Stimulated activated CD4-positive, alpha-beta T cell treated with anti-CD3 and anti-CD28 coated beads, Interleukin-1b, Interleukin-23, amount 100 ng/mL, for 48 hours (primary cell): ENCODE measurements at regions not wholly inside any gene's neighbourhood (a gene's known extent, or its start where the extent isn't known, plus 50 kb on each side); places are given as distances from the start of the nearest gene placed in this dataset.
A peak's percentile ranks its signal among the peaks of the same experiment; 100 is the strongest.

ENCODE experiments used
- DNase-seq: peaks from one replicate; pipeline ENCODE4 v3.0.0-alpha.2; 2020

DNA sequence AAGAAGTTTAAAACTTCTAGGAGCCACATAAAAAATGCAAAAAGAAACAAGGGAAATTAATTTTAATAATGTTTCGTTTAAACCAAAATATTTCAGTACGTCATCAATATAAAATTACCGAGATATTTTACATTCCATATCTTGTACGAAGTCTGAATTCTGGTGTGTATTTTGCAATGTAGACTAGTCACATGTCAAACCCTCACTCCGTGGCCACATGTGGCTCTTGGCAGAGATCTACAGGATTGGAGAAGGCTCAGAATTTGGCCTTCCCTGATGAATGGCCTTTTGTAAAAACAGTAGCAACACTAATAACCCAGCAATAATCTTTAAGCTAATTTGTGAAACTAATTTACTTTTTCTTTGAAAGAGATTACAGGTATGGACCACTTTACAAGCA, 217.1 kb downstream of the PRL start:
- no peak for DNase-seq

DNA sequence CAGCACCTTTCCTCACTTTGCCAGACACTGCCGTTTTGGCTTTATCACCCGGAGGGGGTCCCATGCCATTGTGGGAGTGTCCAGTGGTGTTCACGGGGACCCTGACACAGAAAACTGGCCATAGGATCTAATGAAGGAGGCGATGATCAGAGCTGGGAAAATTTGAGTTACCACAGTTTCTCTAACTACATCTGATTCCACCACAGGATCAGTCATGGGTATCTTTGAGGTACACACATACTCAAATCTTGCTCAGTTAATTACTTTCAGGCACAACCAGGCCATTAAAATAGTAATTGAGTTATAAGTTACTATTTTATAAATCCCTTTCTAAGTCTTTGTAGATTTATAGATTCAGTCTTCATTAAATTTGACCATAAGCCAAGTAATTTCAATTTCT, 215.1 kb downstream of the PRL start:
- DNase-seq, result no peak

DNA sequence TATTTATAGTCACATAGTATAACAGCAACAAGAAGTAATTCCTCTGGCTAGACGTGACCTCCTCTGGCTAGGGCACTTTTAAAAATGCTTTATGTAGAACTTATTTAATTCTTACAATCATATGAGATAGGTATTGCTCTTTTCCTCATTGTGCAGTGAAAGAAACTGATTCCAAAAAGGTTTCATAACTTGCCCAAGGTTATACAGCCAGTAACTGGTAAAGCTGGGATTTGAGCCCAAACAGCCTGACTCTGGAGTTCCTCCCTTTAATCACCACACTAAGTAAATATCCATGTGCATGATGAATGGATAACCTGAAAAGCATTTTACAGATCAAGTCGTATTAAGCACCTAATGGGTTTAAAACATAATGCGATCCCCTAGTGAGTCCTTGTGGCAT, 214.6 kb downstream of the PRL start:
- no peak for DNase-seq

DNA sequence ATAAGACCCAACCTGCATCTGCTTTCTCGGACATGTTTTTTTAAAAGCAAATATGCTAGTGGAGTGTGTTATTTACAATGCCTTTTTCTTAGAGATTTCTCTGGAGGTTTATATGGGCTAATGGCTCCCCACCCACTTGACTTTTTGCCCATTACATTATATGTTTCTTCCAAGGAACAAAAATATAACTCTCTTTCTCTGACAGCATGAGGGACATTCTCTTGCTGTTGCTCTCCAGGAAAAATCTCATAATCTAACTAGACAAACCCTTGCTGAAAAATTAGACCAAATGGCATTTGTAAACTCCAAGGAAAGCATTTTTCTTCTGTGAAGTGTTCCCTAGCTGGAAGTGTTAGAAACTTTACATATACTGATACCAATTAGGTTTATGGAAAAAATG, 213.7 kb downstream of the PRL start:
- DNase-seq, result no peak

DNA sequence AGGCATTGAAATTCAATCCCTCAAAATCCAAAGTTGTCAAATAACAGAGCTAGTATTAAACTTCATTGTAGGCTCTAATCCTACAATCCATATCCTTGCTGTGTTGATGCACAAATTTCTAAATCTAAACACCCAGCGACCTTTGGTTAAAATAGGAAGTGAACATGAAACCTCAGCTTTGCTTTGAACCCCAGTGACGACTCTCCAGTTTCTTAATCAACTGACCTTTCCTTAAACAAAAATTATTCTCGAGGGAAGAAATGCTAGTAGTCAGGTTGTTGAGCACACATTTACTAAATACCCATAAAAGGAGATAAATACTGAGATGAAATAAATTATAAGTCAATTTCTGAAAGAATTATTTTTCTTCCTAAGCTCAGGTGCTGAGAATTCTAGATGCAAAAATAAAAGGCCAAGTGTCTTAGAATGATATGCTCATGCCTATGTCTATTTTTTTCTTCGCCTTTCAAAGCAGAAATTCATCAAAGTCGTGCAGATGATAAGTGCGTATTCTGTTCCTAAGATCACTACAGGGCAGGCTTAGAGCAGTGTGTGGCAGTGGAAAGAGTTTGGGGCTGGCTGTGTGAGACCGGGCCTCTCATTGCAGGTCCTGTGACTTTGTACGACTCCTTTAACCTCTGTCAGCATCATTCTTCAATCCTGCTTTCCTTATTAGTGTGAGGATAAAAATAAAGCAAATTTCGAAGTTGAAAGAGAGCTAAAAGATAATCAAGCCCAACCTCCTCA, 208.7 kb downstream of the PRL start:
- DNase-seq, result no peak

DNA sequence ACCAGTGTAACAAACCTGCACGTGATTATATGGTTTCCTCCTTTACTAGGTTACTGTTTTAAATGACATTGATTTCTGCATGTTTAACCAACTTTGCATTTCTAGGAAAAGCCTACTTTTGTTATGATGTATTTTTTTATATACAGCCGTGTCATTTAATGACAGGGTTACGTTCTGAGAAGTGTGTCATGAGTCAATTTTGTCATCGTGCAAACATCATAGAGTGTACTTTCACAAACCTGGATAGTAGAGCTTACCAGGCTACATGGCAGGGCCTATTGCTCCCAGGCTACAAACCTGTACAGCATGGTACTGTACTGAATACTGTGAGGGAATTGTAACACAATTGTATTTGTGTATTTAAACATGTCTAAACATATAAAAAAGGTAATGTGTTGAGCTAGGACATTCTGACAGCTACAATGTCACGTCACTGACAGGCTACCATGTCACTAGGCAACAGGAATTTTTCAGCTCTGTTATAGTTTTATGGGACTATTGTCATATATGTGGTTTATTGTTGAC, 205.3 kb downstream of the PRL start:
- no peak for DNase-seq

DNA sequence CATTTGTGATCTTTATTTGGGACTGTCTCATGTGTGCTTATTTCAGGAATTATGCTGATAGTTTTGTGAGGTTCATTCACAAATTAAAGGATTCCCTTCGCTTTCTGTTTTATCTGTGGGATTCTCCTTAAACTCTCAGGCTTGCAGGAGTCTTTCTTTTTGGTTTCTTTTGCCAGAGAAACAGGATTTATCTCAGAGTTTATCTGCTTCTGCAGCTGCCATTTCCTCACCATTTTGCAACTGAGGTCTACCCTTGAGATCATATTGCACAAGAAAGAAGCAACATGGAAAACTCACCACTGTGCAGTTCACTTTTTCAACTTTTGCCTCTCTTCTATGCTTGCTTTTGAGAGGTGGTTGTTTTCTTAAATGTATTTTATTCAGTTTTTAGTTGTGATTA, 201.0 kb downstream of the PRL start:
- DNase-seq, result no peak

DNA sequence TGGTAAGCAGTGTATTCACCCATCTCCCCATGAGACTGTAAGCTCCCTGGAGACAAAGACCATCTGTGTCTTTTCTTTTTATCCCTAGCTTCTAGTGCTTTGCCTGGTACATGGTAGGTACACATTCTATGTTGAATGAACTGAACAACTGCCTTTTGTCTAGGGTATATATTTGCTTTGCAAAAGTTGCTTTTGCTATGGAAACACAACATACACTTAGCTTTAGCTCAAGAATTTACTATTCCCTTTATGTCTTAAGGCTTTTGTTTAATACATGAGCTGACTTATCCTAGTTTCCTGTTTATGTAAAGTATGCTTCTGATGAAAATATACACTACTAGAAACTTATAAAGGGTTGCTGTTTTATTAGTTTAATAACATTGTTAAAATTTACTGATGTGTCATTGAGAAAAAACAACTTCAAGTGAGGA, 198.2 kb downstream of the PRL start:
- no peak for DNase-seq

DNA sequence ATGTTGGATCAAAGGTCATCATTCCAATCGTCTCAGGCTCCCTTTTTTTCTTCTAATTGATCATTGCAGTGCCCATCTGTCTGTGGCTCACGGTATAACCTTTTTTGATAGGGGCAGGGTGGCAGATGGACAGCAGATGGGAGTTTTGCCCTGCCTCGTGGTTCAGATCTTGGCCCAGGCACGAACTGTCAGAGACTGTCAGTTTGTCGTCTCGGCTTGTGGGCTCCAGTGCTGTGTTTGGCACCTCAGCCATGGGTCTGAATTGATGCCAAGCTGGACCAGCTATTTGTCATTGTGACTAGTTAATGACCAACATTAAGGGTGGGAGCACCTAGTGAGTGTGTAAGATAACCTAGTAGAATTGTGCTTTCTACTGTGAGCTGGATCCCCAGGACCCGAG, 197.6 kb downstream of the PRL start:
- DNase-seq, result no peak

DNA sequence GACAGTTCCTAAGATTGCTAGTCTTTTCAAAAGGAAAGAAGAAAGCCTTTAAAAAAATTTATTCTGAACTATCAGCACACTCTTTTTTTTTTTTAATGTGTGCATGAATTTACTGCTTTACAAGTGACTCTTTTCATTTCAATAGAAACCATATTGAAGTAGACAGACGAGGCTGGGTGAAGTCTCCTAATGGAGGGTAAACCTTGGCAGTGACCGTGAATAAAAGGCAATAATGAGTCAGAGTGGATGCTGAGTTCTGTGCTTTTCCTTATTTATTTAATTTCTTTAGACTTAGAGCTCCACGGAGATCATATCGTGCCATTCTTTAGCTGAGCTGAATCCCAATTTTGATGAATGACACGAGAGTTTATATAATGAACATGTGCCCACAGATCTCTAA, 196.9 kb downstream of the PRL start:
- DNase-seq, result no peak

DNA sequence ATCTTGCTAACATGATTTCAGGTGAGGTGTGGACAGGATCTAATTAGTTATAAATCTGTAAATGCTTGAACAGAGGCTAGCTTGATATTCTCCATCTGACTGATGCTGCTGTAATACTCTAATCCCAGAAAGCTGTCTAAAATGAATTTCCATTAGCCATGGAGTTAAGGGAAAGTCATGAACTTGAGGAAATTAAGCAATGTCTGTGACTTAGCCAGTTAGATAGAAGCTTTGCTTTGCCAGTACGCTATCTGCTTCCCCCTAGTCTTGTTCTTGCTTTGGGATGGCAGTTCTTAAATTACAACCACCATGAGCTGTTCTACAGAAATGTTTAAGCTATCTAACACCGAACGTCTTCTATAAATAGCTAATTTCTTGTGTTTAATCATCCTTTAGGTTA, 195.7 kb downstream of the PRL start:
- no peak for DNase-seq

DNA sequence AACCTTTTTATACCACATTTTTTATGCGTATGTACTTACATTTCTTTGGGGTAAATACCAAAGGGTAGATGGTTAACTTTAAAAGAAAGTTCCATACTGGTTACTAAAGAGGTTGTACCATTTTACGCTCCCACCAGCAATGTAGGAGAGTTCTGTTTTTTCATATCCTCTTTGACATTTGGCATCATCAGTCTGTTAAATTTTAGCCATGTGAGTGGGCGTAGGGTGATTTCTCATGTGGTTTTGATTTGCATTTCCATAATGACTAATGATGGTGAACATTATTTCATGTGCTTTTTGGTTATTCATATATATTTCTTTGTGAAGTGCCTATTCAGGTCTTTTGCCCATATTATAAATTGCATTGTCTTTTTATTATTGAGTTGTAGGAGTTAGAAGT, 194.2 kb downstream of the PRL start:
- DNase-seq, result peak; percentile 9

DNA sequence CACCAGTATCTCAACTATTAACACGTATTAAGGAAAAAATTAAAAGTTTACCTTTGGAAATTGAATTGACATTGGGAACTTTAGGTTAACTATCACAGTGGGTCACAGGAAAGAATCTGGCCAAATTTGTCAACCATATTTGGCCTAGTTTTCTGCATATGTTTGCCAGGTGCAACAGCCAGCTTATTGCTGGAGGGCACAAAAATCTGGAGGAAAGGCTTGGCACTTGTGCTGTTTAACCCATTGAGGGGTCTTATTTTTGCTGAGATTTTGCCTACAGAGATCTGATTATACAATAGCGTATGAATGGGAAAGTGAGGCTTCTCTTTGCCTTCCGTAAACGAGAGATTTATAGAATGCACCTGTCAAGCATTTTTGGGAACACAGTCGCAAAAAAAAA, 190.4 kb downstream of the PRL start:
- no peak for DNase-seq

DNA sequence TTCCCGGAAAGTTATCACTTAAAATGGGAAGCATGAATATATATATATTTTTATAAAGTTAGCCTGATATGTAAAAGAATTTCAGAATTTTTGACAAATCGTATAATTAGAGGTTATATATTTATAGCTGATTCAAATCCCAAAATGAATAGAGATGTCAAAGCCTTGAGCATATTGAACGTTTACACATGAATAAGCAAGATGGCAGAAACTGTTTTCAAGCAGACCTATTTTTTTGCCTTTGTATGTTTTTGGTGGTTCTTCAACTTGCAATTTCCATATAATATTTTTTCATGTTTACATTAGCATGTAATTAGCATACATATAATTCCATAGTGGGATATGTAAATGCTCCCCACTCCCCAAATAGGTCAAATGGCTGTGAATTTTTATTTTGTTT, 189.9 kb downstream of the PRL start:
- DNase-seq, result no peak

DNA sequence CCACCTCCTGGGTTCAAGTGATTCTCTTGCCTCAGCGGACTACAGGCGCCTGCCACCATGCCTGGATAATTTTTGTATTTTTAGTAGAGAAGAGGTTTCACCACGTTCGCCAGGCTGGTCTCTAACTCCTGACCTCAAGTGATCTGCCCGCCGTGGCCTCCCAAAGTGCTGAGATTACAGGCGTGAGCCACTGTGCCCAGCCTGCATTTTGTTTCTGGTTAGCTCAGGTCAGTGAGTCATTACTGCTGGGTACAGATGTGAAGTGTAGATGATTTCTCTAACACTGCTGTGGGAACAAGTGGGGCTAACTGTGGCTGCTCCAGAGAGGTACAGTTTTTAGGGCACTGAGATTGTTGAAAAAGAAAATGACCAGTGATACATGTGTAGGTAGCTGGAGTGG, 188.6 kb downstream of the PRL start:
- DNase-seq, result no peak

DNA sequence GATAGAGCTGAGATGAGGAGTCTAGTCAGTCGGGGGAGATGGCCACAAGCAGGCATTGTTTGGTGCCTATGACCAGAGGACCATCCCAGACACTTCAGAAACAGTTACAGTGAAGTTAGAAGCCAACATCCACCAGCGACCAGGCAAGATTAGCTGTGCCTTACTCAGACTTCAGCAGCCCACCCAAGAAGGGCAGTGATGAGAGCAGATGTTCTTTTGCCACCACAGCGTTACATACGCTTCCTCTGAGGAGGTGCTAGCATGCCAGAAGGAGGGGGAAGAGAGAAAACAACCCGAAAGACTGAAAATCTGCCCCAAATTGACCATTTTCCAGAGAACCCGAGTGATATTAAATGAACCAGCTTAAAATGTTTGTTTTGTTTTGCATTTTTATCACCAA, 186.8 kb downstream of the PRL start:
- no peak for DNase-seq

DNA sequence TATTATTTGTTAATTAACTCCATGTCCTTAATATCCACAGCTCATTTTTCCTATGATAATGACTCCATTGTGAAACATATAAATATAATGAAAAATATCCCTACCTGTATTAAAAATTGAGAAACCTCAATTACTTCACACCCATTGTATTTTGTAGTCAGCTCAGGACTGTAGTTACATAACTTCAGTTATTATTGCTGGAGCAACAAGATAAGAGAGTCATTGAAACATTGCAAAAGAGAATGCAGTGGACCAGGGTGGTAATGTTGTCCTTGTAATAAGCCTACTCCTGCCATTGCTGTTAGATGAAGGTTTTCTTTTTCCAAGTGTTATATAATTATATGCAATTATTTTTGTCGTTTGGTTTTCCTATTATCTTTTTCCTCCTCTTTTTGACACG, 184.4 kb downstream of the PRL start:
- no peak for DNase-seq

DNA sequence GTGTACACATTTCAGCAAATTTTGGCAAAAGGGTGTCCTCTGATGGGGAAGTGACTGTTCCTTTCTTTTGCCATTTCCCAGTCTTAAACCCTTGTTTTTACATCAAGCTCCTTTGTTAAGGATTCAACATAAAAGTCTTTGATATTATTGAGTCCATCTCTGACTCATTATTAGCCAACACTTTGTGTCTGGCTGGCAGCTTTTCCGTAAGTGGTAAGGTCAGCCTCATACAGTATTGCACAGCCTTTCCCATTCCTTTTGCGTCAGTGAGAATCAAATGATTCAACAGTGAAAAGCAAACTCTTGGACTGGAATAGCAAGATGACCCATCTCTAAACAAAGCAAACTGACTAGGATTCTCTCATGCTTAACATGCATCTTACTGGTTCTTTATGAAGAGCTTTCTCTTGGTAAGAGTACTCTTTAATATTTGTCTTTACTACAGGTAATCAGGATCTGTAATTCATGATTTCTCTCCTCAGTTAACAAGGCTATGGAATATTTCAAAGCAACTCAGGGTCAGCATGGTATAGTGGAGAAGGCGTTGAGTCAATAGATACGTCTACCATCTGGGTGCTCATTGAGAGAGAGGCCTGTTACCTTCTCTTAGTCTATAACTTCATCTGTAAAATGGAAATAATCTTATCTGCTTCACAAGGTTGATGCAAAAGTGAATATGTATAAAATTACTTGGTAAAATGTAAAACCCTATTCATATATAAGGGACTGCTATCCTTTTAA, 183.6 kb downstream of the PRL start:
- DNase-seq, result no peak

DNA sequence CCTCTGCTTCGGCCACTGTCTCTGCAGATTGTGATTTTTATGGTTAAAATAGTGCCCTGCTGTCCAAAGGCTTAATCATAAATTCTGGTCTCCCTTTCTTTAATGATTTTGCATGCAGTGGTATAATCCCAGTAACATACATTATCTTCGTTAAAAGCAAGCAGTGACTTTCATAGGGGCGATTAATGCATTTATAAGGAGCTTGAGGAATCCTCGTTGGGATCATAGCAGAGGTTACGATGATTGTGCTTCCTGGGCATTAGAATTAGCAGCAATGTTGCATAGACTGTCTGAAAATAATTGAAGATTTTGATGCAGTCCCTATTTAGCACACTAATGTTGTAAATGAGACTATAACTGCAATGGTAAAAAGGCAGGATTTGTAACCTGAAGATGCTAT, 181.3 kb downstream of the PRL start:
- DNase-seq, result no peak

DNA sequence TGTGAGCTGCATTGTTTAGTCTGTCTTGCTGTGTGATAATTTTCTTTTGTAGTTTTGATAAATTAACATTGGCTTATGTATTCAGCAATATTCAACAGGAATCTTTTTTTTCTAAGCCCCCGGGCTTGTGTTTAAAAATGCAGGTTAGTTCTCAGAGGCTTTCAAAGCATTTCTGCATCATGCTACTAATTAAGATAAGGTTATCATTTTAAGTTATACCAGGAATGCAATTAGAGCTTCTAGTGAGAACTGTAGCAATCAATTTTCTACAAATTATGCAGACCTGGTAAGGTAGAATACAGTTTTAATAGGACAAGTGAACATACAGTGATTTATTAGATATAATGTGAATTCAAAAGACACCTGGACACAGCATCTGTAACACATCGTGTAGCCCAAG, 179.2 kb downstream of the PRL start:
- no peak for DNase-seq

DNA sequence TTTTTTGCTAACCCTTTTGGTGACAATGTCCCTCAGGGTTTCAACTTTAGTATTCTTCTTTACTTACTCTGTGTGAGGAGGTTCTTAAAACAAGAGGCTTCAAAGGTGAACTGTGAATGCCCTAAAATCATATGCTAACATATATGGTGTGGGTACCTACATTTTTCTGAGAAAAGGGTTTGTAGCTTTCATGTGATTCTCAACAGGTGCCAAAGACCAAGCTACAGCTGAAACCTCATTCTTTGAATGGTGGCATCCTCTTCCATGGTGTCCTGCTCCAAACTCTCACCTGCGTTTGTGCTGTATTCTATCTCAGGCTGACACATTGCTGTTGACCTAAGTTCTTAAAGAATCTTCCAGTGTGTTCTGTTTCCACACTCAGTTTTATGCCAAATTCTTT, 177.3 kb downstream of the PRL start:
- DNase-seq, result no peak

DNA sequence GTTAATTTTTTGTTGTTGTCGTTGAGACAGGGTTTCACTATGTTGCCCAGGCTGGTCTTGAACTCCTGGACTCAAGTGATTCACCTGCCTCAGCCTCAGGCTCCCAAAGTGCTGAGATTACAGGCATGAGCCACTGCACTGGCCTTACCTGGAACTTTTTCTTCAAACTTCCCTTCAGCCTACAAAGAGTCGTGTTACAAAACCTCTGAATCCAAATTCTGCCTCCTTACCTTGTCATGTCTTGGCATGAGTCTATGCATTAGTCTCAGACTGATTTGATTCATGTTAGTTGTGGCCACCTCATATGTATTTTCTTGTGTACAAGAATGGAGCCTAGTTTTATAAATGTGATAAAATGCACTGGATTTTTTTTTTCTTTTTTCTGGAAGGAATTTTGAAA, 172.1 kb downstream of the PRL start:
- DNase-seq, result no peak

DNA sequence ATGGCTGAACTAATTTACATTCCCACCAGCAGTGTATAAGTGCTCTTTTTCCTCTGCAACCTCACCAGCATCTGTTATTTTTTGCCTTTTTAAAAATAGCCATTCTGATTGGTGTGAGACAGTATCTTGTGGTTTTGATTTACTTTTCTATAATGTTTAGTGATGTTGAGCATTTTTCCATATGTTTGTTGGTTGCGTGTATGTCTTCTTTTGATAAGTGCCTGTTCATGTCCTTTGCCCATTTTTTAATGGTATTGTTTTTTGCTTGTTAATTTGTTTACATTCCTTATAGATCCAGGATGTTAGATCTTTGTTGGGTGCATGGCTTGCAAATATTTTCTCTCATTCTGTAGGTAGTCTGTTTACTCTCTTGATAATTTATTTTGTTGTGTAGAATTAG, 169.9 kb downstream of the PRL start:
- DNase-seq, result no peak

DNA sequence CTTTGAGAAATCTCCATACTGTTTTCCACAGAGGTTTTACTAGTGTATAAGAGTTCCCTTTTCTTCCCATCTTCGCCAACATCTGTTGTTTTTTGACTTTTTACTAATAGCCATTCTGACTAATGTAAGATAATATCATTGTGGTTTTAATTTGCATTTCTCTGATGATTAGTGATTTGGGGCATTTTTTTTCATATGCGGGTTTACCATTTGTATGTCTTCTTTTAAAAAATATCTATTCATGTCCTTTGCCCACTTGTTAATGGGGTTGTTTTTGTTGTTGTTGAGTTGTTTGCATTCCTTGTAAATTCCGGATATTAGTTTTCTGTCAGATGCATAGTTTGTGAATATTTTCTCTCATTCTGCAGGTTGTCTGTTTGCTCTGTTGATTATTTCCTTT, 167.1 kb downstream of the PRL start:
- DNase-seq, result no peak

DNA sequence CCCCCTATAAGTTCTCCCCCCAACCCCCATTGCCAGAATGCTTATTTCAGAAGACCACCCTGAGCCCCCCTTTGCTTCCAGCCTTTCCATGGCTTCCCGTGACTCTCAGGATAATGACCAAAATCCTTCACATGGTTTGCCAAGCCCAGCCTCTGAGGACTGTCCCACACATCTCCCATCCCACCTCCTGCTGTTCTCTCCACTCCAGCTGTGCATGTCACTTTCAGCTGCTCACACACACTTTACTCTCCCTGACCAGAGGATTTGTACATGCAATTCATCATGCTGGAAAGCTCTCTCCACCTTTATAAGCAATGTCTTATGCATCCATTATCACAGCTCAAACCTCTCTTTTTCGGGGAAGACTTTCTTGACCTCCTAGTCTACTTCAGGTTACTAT, 164.2 kb downstream of the PRL start:
- no peak for DNase-seq
